Neural crest cell (in vitro differentiated cells): ENCODE measurements at regions not wholly inside any gene's neighbourhood (a gene's known extent, or its start where the extent isn't known, plus 50 kb on each side); places are given as distances from the start of the nearest gene placed in this dataset.

Source experiments
- DNase-seq: peaks from one replicate; pipeline ENCODE4 v3.0.0; 2021; ENCODE audit warnings: low read depth, mixed read lengths, low spot score
- H3K27ac Mint-ChIP-seq: one replicate; pipeline ENCODE4 v1.8.0; 2021; ENCODE audit warnings: mild to moderate bottlenecking, mixed read lengths; ENCODE audit not compliant: unreplicated experiment
- H3K27me3 Mint-ChIP-seq: 2 replicates; pipeline ENCODE4 v1.8.0; 2021; ENCODE audit warnings: low read depth, mild to moderate bottlenecking, mixed read lengths
- H3K36me3 Mint-ChIP-seq: 2 replicates; pipeline ENCODE4 v1.8.0; 2021; ENCODE audit warnings: low read depth, mild to moderate bottlenecking, mixed read lengths
- H3K4me1 Mint-ChIP-seq: 2 replicates; pipeline ENCODE4 v1.8.0; 2021; ENCODE audit warnings: mixed read lengths
- H3K4me3 Mint-ChIP-seq: one replicate; pipeline ENCODE4 v1.8.0; 2021; ENCODE audit warnings: mild to moderate bottlenecking, mixed read lengths
- H3K9me3 Mint-ChIP-seq: 2 replicates; pipeline ENCODE4 v1.8.0; 2021; ENCODE audit warnings: mixed read lengths
- CTCF ChIP-seq: fragments of 200-600 bp; sonication (generic); conservative IDR thresholded peaks from 2 replicates; pipeline ENCODE4 v1.5.0; 2021; ENCODE audit warnings: antibody characterized with exemption, mild to moderate bottlenecking

- no peak for DNase-seq
- Mint-ChIP-seq H3K4me3 (no peak overlapping the region), H3K4me1 (no peaks in the 10 kb centered on the region), H3K27ac (no peak overlapping the region), H3K36me3 (no peaks in the 10 kb centered on the region), H3K27me3 (no peaks in the 10 kb centered on the region), H3K9me3 (no peaks in the 10 kb centered on the region)
- TF ChIP-seq CTCF: no peak
Observed at GRCh38 chr2:19754907-19755306, 146.9 kb downstream of the TTC32 start.

GRCh38 chr2:19753818-19754217 is 148.0 kb downstream of the TTC32 start:
- Mint-ChIP-seq H3K4me1 (no peaks in the 10 kb centered on the region), H3K36me3 (no peaks in the 10 kb centered on the region), H3K27ac (peak overlapping the region; percentile 69), H3K9me3 (no peaks in the 10 kb centered on the region), H3K27me3 (no peaks in the 10 kb centered on the region), H3K4me3 (no peak overlapping the region)
- no peak for TF ChIP-seq CTCF
- no peak for DNase-seq

GRCh38 chr2:19753314-19753713 is 148.5 kb downstream of the TTC32 start:
- H3K36me3 Mint-ChIP-seq: no peaks in the 10 kb centered on the region
- H3K4me1 Mint-ChIP-seq: no peaks in the 10 kb centered on the region
- H3K4me3 Mint-ChIP-seq: no peak overlapping the region
- no peak overlapping the region for H3K27ac Mint-ChIP-seq
- no peaks in the 10 kb centered on the region for H3K9me3 Mint-ChIP-seq
- no peaks in the 10 kb centered on the region for H3K27me3 Mint-ChIP-seq
- TF ChIP-seq CTCF: no peak
- no peak for DNase-seq

GRCh38 chr2:19752500-19752899 is 149.3 kb downstream of the TTC32 start:
- no peak overlapping the region for H3K4me3 Mint-ChIP-seq
- no peak for DNase-seq
- H3K4me1 Mint-ChIP-seq: no peaks in the 10 kb centered on the region
- no peak for TF ChIP-seq CTCF
- H3K36me3 Mint-ChIP-seq: no peaks in the 10 kb centered on the region
- H3K27me3 Mint-ChIP-seq: no peaks in the 10 kb centered on the region
- no peak overlapping the region for H3K27ac Mint-ChIP-seq
- no peaks in the 10 kb centered on the region for H3K9me3 Mint-ChIP-seq

- no peak overlapping the region for H3K27ac Mint-ChIP-seq
- no peak for DNase-seq
- no peak overlapping the region for H3K4me3 Mint-ChIP-seq
- H3K36me3 Mint-ChIP-seq: no peaks in the 10 kb centered on the region
- no peaks in the 10 kb centered on the region for H3K4me1 Mint-ChIP-seq
- H3K9me3 Mint-ChIP-seq: no peaks in the 10 kb centered on the region
- no peak for TF ChIP-seq CTCF
- H3K27me3 Mint-ChIP-seq: no peaks in the 10 kb centered on the region
Observed at GRCh38 chr2:19751631-19752030, 150.2 kb downstream of the TTC32 start.

- no peaks in the 10 kb centered on the region for H3K36me3 Mint-ChIP-seq
- peak overlapping the region; percentile 1 for H3K27ac Mint-ChIP-seq
- no peaks in the 10 kb centered on the region for H3K4me1 Mint-ChIP-seq
- no peak for TF ChIP-seq CTCF
- no peaks in the 10 kb centered on the region for H3K27me3 Mint-ChIP-seq
- DNase-seq: no peak
- H3K9me3 Mint-ChIP-seq: no peaks in the 10 kb centered on the region
- H3K4me3 Mint-ChIP-seq: no peak overlapping the region
Observed at GRCh38 chr2:19750136-19750535, 151.6 kb downstream of the TTC32 start.
